Neural cell (in vitro differentiated cells): ENCODE measurements at regions not wholly inside any gene's neighbourhood (a gene's known extent, or its start where the extent isn't known, plus 50 kb on each side); places are given as distances from the start of the nearest gene placed in this dataset.

Experiments
- H2AFZ ChIP-seq: fragments of 200-600, 300-800 bp; sonication (generic), shearing (Covaris generic); 2 replicates; pipeline ENCODE4 v1.6.0; 2014; ENCODE audit warnings: low read depth, mild to moderate bottlenecking, antibody characterized with exemption, low read length, moderate library complexity
- H3F3A ChIP-seq: fragments of 200-600 bp; shearing (Covaris generic); 2 replicates; pipeline ENCODE4 v1.6.1; 2016; ENCODE audit warnings: mild to moderate bottlenecking, moderate library complexity, mixed read lengths, antibody characterized with exemption, low read length; ENCODE audit not compliant: insufficient read depth, poor library complexity, severe bottlenecking
- H3K27ac ChIP-seq: fragments of 200-600, 300-800 bp; sonication (generic), shearing (Covaris generic); 2 replicates; pipeline ENCODE4 v1.5.1; 2014; ENCODE audit warnings: mild to moderate bottlenecking, low read length, moderate library complexity
- H3K27me3 ChIP-seq: fragments of 300-800, 200-600 bp; sonication (generic), shearing (Covaris generic); 2 replicates; pipeline ENCODE4 v1.6.0; 2014; ENCODE audit warnings: mild to moderate bottlenecking, low read depth, low read length, moderate library complexity; ENCODE audit not compliant: insufficient read depth
- H3K36me3 ChIP-seq: fragments of 300-800, 200-600 bp; sonication (generic), shearing (Covaris generic); 2 replicates; pipeline ENCODE4 v1.5.1; 2014; ENCODE audit warnings: mild to moderate bottlenecking, antibody characterized with exemption, low read length, moderate library complexity; ENCODE audit not compliant: insufficient read depth
- H3K4me2 ChIP-seq: fragments of 300-800, 200-600 bp; sonication (generic), shearing (Covaris generic); 2 replicates; pipeline ENCODE4 v1.6.0; 2014; ENCODE audit warnings: mild to moderate bottlenecking, low read length
- H3K4me3 ChIP-seq: fragments of 300-800, 200-600 bp; sonication (generic), shearing (Covaris generic); 2 replicates; pipeline ENCODE4 v1.5.1; 2014; ENCODE audit warnings: mild to moderate bottlenecking, low read length, moderate library complexity
- H3K79me2 ChIP-seq: fragments of 200-600 bp; shearing (Covaris generic); replicated peaks from 2 replicates; pipeline ENCODE4 v1.6.0; 2014; ENCODE audit warnings: mild to moderate bottlenecking, low read length, moderate library complexity; ENCODE audit not compliant: insufficient read depth
- H3K9ac ChIP-seq: fragments of 300-800, 200-600 bp; sonication (generic), shearing (Covaris generic); 2 replicates; pipeline ENCODE4 v1.6.1; 2016; ENCODE audit warnings: mild to moderate bottlenecking, low read length, mixed read lengths
- H3K9me2 ChIP-seq: fragments of 200-600 bp; shearing (Covaris generic); 2 replicates; pipeline ENCODE4 v1.6.1; 2016; ENCODE audit warnings: mild to moderate bottlenecking, low read length, mixed read lengths; ENCODE audit not compliant: insufficient read depth
- H3K9me3 ChIP-seq: fragments of 200-600, 300-800 bp; sonication (generic), shearing (Covaris generic); 2 replicates; pipeline ENCODE4 v1.6.1; 2016; ENCODE audit warnings: mild to moderate bottlenecking, mixed run types, low read length, moderate library complexity, mixed read lengths
- H4K20me1 ChIP-seq: fragments of 200-600 bp; shearing (Covaris generic); 2 replicates; pipeline ENCODE4 v1.6.1; 2016; ENCODE audit warnings: mild to moderate bottlenecking, mixed run types; ENCODE audit not compliant: insufficient read depth
- EP300 ChIP-seq: fragments of 450-650 bp; conservative IDR thresholded peaks from 2 replicates; pipeline ENCODE4 v1.6.1; 2014; ENCODE audit warnings: antibody characterized with exemption, mild to moderate bottlenecking, moderate library complexity; ENCODE audit not compliant: poor library complexity, severe bottlenecking
- EZH2 ChIP-seq: fragments of 200-600, 300-800 bp; shearing (Covaris generic), sonication (generic); IDR thresholded peaks from 2 replicates; pipeline ENCODE4 v1.6.1; 2014; ENCODE audit warnings: antibody characterized with exemption, low read length, borderline replicate concordance, mild to moderate bottlenecking; ENCODE audit not compliant: insufficient read depth, poor library complexity, severe bottlenecking
- MXI1 ChIP-seq: fragments of 450-650 bp; conservative IDR thresholded peaks from 2 replicates; pipeline ENCODE4 v1.6.1; 2014; ENCODE audit warnings: antibody characterized with exemption, mild to moderate bottlenecking; ENCODE audit not compliant: poor library complexity, severe bottlenecking
- POLR2AphosphoS5 ChIP-seq: IDR thresholded peaks from 2 replicates; pipeline ENCODE4 v1.6.1; 2012
- RAD21 ChIP-seq: fragments of 450-650 bp; conservative IDR thresholded peaks from 2 replicates; pipeline ENCODE4 v1.6.1; 2014; ENCODE audit warnings: antibody characterized with exemption, mild to moderate bottlenecking, moderate library complexity
- SMC3 ChIP-seq: fragments of 450-650 bp; conservative IDR thresholded peaks from 2 replicates; pipeline ENCODE4 v1.6.1; 2014; ENCODE audit warnings: antibody characterized with exemption, mild to moderate bottlenecking, moderate library complexity; ENCODE audit not compliant: poor library complexity
- TAF1 ChIP-seq: IDR thresholded peaks from 2 replicates; pipeline ENCODE4 v1.6.1; 2012; ENCODE audit warnings: low read depth
- TF ChIP-seq, protein P1 (sequence below): fragments of 450-650 bp; IDR thresholded peaks from 2 replicates; pipeline ENCODE4 v1.5.1; 2014; ENCODE audit warnings: antibody characterized with exemption, mild to moderate bottlenecking, moderate library complexity; ENCODE audit not compliant: poor library complexity, severe bottlenecking
- TF ChIP-seq, protein P2 (sequence below): IDR thresholded peaks from 2 replicates; pipeline ENCODE4 v1.6.1; 2012; ENCODE audit warnings: borderline replicate concordance

DNA sequence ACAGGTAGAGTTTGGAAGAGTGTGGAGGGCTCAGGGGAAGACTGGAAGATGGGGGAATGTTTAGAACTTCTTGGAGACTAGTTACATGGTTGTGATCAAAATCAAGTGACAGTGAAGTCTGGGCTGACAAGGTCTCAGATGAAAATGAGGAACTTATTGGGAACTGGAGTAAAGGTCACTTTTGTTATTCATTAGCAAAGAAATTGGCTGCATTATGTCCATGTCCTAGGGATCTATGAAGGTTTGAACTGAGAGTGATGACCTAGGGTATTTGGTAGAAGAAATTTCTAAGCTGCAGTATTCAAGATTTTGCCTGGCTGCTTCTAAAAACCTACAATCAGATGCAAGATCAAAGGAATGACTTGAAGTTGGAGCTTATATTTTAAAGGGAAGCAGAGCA lies 747.1 kb downstream of the KCNJ2 start:
- Histone ChIP-seq H3K4me3 (no peak overlapping the region), H3K27ac (no peak overlapping the region), H4K20me1 (no peaks in the 10 kb centered on the region), H3K36me3 (no peaks in the 10 kb centered on the region), H3K9me2 (no peaks in the 10 kb centered on the region), H3K79me2 (no peaks in the 10 kb centered on the region), H2AFZ (no peak overlapping the region), H3K9me3 (peaks cover 8% of the 10 kb centered on the region), H3K27me3 (no peaks in the 10 kb centered on the region), H3K4me2 (no peak overlapping the region), H3K9ac (no peak overlapping the region), H3F3A (no peaks in the 10 kb centered on the region)
- TF ChIP-seq EZH2 (no peak), RAD21 (no peak), TAF1 (no peak), EP300 (no peak), SMC3 (no peak), MXI1 (no peak), POLR2AphosphoS5 (no peak)
- TF ChIP-seq, protein P1, sequence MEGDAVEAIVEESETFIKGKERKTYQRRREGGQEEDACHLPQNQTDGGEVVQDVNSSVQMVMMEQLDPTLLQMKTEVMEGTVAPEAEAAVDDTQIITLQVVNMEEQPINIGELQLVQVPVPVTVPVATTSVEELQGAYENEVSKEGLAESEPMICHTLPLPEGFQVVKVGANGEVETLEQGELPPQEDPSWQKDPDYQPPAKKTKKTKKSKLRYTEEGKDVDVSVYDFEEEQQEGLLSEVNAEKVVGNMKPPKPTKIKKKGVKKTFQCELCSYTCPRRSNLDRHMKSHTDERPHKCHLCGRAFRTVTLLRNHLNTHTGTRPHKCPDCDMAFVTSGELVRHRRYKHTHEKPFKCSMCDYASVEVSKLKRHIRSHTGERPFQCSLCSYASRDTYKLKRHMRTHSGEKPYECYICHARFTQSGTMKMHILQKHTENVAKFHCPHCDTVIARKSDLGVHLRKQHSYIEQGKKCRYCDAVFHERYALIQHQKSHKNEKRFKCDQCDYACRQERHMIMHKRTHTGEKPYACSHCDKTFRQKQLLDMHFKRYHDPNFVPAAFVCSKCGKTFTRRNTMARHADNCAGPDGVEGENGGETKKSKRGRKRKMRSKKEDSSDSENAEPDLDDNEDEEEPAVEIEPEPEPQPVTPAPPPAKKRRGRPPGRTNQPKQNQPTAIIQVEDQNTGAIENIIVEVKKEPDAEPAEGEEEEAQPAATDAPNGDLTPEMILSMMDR = no peak
- TF ChIP-seq, protein P2, sequence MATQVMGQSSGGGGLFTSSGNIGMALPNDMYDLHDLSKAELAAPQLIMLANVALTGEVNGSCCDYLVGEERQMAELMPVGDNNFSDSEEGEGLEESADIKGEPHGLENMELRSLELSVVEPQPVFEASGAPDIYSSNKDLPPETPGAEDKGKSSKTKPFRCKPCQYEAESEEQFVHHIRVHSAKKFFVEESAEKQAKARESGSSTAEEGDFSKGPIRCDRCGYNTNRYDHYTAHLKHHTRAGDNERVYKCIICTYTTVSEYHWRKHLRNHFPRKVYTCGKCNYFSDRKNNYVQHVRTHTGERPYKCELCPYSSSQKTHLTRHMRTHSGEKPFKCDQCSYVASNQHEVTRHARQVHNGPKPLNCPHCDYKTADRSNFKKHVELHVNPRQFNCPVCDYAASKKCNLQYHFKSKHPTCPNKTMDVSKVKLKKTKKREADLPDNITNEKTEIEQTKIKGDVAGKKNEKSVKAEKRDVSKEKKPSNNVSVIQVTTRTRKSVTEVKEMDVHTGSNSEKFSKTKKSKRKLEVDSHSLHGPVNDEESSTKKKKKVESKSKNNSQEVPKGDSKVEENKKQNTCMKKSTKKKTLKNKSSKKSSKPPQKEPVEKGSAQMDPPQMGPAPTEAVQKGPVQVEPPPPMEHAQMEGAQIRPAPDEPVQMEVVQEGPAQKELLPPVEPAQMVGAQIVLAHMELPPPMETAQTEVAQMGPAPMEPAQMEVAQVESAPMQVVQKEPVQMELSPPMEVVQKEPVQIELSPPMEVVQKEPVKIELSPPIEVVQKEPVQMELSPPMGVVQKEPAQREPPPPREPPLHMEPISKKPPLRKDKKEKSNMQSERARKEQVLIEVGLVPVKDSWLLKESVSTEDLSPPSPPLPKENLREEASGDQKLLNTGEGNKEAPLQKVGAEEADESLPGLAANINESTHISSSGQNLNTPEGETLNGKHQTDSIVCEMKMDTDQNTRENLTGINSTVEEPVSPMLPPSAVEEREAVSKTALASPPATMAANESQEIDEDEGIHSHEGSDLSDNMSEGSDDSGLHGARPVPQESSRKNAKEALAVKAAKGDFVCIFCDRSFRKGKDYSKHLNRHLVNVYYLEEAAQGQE = no peak

DNA sequence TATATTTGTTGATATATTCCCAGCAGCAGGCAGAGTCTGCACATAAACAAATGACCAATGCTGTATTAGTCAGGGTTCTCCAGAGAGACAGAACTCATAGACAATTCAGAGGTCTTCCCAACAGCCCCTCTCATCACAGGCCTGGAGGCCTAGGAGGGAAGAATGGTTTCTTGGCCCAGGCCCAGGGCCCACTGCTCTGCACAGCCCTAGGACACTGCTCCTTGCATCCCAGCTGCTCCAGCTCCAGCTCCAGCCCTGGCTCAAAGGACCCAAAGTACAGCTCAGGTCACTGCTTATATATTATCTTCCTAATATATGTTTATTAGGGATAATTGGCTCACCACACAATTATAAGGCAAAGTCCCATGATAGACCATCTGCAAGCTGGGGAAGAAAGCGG lies 749.9 kb downstream of the KCNJ2 start:
- no peaks in the 10 kb centered on the region for H3F3A ChIP-seq
- H3K36me3 ChIP-seq = no peaks in the 10 kb centered on the region
- peaks cover 8% of the 10 kb centered on the region for H3K9me3 ChIP-seq
- H3K4me2 ChIP-seq = no peak overlapping the region
- no peaks in the 10 kb centered on the region for H3K9me2 ChIP-seq
- no peak overlapping the region for H3K9ac ChIP-seq
- H3K27ac ChIP-seq = no peak overlapping the region
- H4K20me1 ChIP-seq = no peaks in the 10 kb centered on the region
- H3K27me3 ChIP-seq = no peaks in the 10 kb centered on the region
- H2AFZ ChIP-seq = no peak overlapping the region
- no peak overlapping the region for H3K4me3 ChIP-seq
- no peak for TF ChIP-seq RAD21
- no peak for TF ChIP-seq POLR2AphosphoS5
- TF ChIP-seq EP300 = no peak
- TF ChIP-seq TAF1 = no peak
- TF ChIP-seq, protein P1 = no peak
- TF ChIP-seq SMC3 = no peak
- TF ChIP-seq MXI1 = no peak
- no peak for TF ChIP-seq EZH2
- TF ChIP-seq, protein P2 = no peak
- H3K79me2 ChIP-seq = no peaks in the 10 kb centered on the region
